NCI-H2227 (cell line): ENCODE measurements at regions not wholly inside any gene's neighbourhood (a gene's known extent, or its start where the extent isn't known, plus 50 kb on each side); places are given as distances from the start of the nearest gene placed in this dataset.

ENCODE experiments used
- DNase-seq: peaks from one replicate; lab custom pipeline; 2025; ENCODE audit not compliant: unreplicated experiment; lab: John Stamatoyannopoulos, UW

DNA sequence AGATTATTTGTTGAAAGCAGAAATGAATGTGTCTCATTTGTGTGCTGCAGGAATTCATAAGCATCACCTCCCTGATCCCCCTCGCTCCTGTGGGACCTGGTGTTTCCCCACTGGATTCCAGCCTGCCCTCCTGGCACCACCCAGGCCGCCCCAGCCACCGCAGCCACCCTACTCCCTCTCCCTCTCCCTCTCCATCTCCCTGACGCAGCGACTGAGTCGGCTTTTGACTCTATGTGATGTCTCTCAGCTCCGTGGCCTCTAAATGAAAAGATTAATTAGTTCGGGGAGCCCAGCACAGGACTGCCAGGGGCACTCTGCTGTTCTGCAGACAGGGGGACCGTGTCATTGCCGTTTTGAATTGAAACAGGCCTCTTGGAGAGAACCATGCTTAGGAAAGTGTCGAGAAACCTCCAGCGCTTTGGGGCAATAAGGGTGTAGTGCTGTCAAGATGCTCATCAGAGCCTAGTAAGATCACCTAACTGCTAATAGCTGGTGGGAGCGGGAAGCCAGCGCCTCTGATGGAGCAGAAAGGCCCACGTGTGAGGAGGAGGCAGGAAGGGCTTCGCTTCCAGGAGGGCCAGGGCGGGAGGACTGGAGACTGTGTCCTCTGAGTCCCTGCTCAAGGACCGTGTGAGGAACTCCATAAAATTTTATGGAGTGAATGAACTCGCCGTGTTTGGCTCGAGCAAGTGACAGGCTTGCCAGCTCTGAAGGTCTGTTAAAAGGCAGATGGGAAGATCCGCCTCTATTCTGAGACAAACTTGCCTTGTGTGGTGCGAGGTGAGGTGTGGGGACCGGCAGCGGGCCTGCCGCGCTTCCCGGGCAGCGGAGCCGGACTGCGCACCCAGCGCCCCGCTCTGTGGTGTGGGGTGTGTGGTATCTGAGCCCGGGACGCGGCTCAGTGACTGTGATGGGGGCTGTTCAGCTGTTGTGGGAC is 157.4 kb upstream of the C14orf180 start:
- no peak for DNase-seq

DNA sequence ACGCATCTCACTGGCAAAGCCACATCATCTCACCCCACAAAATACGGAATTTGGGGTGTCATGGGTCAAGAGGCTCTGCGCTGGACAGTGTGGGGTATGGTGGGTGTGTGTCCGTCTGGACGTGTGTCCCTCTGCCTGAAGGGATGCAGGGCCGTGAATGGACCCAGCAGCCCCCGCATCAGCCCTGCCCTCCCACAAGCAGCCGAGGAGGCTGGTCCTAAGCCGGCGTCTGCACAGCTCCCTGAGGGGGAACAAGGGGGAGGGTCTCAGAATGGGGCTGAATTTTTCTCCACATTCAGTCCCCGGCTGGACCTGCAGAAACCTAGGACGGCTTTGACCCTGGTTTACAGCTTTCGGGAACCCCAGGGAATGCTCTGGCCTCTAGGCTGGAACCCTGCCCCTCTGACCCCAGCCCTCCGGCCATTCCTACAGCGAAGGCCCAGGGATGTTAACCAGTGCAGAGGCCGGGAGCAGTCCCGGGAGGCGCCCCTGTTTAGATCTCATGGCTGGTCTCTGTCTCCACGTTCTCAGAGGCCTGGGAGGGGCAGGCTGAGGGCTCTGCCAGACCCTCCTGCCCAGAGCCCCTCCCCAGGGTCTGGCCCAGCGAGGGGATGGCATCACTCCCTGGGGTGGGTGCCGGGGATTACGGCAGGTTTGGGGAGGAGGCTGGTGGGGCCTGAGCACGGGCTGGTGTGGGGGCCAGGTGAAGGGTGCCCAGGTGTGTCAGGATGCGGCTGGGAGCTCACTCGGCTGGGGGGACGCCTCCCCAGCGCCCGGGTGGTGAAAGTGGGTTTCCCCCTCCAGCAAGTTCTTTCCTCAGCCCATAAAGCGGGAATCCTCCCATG is 156.5 kb upstream of the C14orf180 start:
- no peak for DNase-seq

DNA sequence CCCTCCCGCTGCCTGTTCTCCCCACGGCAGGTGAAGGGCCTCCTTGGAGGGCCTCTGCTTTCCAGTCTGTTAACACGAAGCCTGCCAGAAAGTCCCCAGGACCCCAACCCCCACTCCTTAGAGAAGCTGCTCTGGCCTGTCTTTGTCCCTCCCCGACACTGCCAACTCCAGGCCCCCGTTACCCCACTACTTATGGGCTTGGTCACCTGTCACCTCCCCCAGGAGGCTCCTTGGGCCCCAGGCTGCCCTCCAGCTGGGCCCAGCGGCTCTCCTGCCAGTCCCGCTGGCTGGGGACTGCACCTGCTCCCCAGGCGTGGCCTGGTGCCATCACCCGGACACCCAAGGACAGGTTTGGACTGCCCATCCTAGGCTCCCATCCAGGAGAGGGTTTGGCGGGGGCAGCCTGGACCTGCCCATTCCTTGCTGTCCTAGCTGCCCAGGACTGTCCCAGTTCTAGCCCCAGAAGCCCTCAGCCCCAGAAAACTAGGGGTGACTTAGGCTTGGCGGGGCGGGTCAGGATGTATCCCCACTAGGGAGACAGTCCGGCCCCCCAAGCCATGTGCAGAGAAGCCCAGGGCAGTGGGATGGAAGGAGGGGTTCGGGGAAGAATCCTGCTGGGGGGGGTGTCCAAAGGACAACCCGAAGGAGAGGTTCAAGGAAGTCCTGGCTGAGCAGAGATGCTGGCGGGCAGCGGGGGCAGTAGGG is 155.7 kb upstream of the C14orf180 start:
- DNase-seq = no peak

DNA sequence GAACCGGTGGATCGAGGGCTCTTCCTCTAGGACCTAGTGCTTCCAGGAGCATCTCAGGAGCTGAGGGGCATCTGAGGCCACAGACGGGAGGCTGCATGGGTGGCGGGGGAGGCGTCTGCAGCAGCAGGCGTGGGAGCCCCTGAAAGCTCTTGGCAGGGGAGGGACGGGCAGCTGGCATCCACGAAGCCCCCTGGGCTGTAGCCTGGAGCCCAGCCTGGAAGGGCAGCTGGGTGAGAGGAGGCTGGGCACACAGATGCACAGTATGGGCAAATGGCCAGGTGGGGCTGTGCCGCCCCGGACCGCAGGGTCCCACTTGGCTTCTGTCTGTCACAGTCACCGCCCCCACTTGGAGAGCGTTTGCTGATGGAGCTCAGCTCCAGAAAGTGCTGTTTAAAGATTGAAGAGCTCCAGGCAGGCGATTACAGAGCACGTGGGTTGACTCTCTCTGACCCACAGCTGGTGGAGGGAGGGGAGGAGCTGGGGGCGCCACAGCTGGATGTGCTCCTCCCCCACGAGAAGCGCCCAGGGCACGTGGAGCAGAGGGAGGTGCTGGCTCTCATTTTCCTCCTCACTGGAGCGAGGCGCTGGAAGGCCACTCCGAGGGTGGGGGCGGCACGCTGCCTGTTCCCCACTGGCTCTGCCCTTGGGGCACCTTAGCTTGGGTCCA is 155.0 kb upstream of the C14orf180 start:
- peak; percentile 89 for DNase-seq

DNA sequence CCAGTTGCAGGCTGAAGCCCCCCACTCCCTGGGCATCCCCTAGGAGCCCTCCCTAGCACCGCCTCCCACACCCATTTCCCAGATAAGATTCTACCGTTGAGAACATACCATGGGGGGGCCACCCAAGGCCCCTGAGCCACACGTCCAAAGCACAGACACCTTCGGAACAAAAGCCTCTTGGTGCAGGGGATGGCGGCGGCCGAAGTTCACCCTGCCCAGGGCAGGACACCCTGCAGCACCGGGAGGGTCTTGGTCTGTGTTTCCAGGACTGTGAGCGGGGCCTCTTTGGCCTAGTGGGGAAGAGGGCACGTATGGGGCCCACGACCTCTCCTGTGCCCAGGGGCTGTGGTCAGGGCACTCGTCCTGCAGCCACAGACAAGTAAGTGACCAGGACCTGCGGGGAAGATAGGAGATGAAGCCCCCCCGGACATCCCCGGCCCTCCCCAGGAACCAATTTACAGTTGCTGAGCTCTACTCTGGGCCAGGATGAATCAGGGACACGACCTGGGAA is 154.3 kb upstream of the C14orf180 start:
- no peak for DNase-seq

DNA sequence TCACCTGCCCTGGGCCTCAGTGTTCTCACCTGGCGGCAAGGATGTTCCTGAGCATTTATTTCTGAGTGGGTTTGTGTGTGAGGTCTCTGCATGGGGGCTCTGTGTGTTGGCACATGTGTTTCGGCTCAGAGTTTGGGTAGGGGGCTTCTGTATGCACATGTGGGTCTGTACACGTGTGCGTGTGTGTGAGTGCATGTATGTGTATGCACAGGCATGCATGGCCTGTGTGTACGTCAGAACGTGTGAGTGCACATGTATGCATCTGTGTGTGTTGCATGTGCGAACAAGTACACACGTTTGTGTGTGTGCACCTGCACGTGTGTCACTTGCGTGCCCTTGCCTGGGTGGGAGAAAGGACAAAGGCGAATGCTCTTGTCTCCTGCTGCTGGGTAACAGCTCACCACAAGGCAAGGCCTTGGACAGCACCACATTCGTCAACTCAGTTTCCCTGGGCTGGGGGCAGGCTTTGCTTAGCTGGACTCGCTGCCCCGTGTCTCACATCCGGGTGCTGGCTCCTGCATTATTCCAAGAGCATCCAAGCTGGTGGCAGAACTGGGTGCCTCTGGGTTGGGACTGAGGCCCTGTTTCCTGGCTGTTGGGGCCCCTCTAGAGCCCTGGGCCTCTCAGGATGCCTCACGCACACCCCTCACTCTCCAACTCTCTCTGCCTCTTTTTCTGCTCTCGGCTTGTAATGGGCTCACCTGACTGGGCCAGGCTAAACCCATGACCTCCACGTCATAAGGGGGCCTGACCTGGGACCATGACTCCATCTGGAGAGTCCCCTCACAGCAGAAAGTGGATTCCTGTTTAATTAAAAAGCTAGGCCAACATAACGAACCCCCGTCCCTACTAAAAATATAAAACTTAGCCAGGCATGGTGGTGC is 153.6 kb upstream of the C14orf180 start:
- no peak for DNase-seq

DNA sequence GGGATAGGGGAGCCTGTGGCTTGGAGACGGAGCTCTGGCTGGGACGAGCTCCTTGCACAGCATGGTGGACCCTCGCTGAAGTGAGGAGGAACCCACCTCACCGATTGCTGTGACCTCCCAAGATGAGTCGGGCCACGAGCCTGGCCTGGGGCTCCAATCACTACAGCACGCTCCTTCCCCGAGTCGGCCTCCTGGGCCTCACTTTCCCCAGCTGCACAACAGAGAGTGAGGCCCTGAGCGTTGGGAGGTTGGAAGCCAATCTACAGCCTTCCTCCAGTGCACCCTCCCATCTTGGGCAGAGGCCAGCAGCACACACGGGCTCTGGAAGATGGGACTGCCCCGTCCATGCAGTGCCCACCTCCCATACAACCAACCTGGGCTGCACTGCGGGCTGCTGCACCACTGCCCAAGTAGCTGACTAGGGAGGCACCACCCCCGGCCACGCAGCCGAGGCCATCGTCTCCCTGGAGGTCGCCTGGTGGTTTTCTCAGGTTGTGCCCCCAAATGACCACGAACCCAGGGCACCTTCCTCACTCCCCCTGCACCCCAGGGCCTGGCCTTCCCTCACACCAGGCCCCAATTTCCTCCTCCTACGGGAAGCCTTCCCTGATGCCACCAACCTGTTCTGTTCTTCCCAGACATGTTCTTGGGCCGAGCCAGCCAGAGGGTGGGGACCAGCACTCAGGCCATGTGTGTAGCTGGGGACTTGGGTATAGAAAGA is 152.3 kb upstream of the C14orf180 start:
- DNase-seq = no peak

DNA sequence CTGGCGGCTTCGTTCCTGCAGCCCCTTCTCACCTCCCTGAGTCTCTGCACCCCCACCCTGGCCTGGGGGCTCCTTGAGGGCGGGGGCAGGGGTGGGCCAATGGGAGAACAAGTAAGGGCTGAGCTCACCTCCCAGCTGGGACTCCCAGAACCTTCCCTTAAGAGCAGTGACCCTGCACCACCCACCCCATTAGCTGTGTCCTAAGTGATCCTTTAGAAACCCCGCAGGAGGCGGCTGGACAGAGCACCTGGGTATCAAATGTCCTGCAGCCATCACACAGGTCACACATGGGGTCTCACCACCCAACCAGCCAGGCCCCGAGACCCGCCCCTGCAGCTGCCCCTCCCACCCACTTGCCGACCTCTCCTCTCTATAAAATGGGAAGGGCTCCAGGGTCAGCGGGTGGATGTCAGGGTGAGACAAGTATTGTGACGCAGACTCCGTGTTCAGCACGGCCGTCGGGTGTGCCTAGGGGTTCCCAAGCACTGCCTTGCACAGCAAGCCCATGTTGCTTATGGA is 151.2 kb upstream of the C14orf180 start:
- no peak for DNase-seq

DNA sequence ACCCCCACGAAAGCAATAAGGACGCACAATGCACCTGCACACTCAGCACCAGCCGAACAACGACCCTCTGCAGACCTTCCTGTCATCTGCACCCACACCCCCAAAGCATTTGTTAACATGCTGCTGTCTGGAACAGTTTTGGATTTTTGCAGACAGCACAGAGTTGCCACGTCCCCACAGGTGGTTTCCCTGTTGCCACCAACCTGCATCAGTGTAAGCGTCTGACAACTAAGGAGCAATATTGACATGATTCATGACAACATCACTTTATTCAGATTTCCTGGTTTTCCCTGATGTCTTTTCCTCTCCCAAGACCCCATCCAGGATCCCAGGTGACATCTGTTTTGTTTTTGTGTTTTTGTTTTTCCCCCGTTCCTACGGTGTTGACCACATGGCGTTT is 150.7 kb upstream of the C14orf180 start:
- DNase-seq = no peak

DNA sequence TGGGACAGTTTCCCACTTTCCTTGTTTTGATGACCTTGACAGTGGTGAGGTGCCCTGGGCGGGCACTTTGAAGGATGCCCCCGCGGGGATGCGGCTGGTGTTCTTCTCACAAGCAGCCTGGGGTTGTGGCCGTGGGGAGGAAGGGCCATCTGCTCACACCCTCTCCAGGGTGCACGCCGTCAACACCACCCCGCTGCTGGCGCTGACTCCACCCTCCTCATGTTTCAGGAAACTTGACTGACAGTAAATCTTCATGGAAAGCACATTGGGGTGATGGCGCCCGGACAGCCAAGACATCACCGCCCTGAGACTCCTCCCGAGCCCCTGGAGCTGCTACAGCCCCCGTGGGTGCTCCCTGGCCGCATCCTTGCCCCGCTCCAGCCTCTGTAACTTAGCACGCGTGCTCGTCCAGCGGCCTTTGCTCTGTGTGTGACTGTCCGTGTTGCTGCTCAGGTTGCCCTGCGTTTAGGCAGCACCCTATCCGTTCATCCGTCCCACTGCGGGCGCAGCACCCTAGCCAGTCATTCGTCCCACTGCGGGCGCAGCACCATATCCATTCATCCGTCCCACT is 150.2 kb upstream of the C14orf180 start:
- no peak for DNase-seq

DNA sequence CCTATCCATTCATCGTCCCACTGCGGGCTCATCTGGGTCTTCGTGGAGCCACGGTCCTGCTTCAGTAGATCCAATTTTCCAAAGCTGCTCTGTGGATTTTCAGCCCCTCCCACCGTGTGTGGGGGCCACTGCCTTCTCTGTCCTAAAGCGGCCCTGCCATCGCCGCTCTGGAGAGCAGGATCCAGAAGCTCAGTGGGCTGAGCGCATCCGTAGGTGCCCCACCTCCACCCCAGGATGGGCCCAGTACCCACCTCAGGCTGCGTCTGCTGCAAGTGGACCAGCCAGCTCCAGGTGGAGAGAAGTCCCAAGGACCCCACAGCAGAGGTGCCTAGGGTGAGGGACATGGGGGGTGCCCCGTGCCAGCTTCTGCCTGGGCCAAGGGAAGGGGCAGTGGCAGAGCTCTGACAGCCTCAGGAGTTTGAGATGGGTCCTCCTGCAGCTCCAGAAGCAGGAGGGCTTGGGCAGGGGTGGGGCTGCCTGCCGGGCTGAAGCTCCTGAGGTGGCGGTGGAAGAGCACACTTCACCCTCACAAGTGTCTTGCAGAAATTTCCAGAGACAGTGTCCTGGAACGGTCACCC is 148.1 kb upstream of the C14orf180 start:
- no peak for DNase-seq

DNA sequence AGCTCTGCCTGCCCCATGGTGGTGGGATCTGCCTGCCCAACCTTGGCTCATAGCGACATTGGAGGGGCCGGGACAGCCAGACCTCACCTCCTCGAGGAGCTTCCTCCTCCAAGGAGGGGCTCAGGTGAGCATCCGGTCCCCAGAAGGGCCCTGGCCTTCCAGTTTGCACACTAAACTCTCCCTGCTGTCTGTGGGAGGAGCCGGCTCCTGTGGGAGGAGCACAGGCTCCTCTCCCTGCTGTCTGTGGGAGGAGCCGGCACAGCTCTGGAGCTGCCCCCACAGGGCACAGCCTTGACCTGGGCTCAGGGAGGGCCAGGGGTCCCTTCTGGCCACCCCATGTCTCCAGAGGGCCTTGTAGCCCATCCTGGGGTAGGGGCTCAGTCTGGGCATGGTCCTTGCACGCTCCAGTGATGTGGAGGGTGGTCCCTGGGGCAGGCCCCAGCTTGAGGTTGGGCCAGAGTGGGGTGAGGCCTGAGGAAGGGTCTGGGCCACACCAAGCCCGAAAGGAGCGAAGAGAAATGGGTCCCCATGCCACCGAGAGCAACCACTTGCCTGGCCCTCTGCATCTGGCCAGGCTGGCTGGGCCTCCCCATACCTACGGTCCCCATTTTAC is 147.5 kb upstream of the C14orf180 start:
- DNase-seq = no peak

DNA sequence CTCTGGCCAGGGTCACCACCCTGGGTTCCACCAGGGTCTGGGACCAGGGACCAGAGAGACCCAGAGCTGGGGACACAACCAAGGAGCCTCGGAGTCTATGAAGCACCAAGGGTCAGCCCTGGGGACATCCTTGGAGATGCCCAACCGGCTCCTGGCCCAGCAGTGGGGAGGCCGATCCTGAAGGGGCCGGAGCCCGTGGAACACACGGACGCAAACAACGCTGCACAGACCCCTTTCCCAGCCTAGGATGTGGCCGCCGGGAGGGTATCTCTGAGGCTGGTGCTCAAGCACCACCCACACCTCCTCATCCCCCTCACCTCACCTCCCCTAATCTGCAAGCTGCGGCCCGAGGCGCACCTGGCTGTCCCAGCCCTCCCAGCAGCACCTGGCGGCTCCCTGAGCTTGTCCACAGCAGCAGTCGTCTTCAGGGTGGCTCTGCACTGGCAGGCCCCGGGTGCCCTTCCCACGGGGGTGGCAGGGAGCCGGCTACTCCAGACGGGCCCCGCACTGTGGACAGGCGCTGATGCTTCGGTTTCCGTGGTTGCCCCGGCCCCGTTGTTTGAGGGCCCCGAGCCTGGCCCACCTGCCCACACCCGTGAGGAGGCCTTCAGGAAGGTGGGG is 146.8 kb upstream of the C14orf180 start:
- DNase-seq = no peak

DNA sequence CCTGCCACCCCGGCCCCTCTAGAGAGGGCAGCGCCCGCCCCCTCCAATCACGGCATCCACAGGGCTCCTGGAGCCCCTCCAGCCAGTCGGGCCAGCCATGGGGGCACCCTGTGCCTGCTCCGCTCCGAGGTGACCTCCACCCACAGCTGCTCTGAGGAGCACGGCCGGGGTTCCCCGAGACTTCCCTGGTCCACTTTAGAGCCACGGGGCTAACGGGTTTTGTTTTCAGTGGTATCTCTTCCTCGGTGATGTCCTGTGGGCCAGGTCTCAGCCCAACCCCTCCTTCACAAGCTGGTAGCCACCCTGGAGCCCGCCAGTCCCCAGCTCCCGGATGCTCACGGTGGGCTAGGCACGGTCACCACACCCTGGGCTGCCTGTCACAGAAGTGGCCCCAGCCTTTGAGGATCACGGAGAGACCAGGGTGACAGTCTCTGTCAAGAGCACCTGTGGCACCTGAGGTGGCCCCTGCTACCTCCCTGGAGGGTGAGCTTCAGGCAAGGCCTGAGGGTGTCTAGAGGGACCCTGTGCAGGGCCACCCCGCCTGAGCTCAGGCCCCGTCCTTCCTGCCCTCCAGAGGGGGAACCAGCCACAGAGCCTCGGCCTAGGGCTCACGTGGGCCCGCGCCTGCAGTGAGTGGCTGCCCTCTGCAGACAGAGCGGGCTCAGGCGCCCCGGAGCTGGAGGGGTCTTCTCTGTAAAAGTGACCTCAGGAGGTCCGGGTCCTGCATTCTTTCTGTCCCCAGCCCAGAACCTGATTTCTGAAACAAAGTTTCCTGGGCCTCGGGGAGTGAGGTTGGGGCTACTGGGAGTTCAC is 146.0 kb upstream of the C14orf180 start:
- no peak for DNase-seq

DNA sequence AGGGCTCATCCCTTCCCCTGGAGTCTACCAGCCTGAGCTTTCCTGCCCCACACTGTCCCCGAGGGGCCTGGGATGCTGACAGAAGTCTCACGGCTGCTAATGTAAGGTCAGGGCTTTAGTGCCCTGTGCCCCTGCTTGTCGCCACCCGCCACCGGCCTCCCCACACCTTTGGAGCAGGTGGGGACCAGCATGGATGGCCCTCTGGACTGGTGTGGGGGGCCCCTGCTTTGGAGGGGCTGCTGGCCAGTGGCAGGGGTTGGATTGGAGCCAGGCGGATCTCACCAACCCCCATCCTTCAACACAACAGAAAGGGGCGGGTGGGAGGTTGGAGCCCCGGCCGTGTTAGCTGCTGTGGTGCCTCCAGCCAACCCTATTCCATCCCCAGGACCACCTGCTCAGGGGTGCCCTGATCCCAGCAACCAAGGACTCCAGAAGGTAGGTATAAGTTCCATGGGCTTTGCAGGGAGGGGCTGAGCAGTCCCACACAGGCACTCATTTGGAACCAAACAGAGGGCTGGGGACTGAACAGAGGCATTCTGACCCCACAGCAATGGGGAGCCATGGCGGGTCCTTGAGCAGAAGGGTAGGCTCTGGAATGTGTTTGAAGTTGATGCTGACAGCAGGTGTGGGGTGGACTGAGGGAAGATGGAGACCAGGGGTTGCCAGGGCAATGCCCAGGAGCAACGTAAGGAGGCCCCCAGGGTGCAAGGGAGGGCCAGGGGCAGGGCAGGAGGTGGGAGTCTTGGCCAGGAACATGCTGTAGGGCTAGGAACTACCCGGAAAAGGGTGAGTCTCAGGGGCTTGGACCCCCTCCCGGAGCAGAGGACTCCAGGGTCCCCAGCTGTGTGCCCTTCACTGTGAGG is 145.1 kb upstream of the C14orf180 start:
- no peak for DNase-seq
